Peyer's patch (tissue), 4 donors: ENCODE measurements at regions not wholly inside any gene's neighbourhood (a gene's known extent, or its start where the extent isn't known, plus 50 kb on each side); places are given as distances from the start of the nearest gene placed in this dataset.

ENCODE experiments used
- CTCF ChIP-seq, 6 experiments: fragments of 450-650 bp in 4 of 6; fragments of 200-600 bp in 2 of 6; sonication (generic) in 1 of 6; IDR thresholded peaks; one replicate each; pipeline ENCODE4 v1.5.1; 2017 to 2019; ENCODE audit warnings: antibody characterized with exemption in 6 of 6, mild to moderate bottlenecking in 3 of 6, moderate library complexity in 1 of 6
- POLR2A ChIP-seq, 2 donors: fragments of 450-650 bp; IDR thresholded peaks; one replicate each; pipeline ENCODE4 v1.5.1; 2017; ENCODE audit warnings: antibody characterized with exemption in 2 of 2, mild to moderate bottlenecking in 2 of 2, moderate library complexity in 2 of 2

- TF ChIP-seq POLR2A (IDR thresholded peaks at IDR 0.05), result no peak
- no peak for TF ChIP-seq CTCF (IDR thresholded peaks at IDR 0.05)
These were observed 180.3 kb upstream of the TENM3 start for GRCh38 chr4:182062936-182063335.
